Stimulated activated CD8-positive, alpha-beta memory T cell treated with anti-CD3 and anti-CD28 coated beads, Interleukin-4, amount 100 ng/mL, for 24 hours (primary cell): ENCODE measurements at regions not wholly inside any gene's neighbourhood (a gene's known extent, or its start where the extent isn't known, plus 50 kb on each side); places are given as distances from the start of the nearest gene placed in this dataset.

Source experiments
- DNase-seq: peaks from one replicate; pipeline ENCODE4 v3.0.0-alpha.2; 2020; ENCODE audit warnings: low read depth

DNA sequence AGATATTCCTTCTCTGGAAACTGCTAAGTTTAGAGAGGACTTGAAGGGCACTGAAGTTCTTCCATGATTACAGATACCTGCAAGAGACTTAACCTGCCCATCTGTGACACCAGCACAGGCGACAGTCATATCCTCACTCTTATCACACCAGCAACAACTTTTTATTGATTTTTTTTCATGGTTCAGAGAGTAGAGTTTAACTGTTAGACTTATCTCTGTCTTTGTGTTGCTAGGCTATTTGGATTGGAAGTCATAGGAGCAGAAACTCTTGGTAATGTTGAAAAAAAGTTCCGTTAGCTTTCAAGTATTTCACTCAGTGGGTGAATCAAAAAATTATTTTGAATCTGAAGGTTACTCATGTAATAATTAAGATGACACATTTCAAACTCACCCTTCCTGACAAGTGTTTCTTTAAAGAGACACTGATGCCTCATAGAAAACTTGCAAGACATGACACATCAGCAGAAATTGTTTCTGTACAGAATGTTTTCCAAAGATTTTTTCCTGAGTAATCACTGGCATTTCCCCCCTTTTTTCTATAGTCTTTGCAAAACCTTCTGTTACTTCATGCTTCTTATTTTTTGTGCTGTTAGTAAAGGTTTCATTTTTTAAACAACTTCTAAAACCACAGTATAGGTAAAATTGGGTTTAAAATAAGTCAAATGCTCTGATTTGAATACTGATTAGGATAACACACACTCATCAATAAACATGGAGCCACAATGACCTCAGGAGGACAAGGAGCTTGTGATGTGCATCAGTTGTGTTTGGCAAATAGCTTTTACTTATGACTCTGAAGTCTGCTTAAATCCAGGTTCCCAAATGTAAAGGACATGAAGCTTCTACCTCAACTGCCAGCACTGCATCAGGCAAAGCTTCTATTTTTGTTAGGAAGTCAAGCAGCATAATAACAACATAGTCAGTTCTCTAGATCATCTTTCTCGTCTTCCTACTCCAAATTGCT, 252.9 kb upstream of the MAN1A1 start:
- DNase-seq, result no peak

DNA sequence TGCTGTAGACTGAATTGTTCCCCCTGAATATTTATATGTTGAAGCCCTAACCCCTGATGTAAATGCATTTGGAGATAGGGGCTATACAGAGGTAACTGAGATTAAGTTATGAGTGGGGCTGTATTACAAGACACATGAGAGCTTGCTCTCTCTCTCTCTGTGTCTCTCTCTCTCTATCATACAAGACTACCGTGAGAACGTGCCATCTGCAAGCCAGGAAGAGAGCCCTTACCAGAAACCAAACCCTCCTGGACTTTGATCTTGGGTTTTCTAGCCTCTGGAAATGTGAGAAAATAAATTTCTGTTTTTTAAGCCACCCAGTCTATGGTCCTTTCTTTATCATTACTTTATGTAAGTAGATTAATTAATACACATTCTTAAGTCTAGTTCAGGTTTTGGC, 249.3 kb upstream of the MAN1A1 start:
- DNase-seq, result no peak

DNA sequence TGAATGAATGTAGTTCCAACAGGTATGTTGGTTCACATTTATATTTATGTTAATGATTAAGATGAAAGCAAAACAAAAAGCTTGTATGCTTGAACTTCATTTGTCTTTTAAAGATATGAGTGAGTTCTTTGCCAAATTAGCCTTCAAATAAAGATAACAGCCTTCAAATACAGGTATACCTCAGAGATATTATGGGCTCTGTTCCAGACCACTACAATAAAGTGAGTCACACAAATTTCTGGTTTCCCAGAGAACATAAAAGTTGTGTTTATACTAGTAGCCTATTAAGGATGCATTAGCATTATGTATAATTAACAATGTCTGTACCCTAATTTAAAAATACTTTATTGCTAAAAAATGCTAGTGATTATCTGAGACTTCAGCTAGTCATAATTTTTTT, 245.3 kb upstream of the MAN1A1 start:
- no peak for DNase-seq

DNA sequence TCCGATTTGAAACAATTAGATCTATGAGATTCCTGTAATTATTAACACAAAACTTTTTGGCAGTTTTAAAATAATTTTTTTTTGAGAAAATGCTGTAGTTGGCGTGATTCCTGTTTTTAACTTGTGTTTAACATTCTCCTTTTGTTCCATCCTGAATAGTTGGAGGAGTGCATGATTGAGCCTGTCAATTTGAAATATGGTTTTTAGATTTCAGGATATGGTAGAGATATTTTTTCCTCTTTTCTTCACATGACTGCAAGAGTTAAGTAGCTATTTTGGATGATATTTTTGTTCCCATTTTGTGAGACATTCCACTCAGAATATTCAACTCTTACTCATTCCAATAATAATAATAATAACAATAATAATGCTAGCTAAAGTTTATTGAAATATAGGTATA, 241.7 kb upstream of the MAN1A1 start:
- DNase-seq, result no peak

DNA sequence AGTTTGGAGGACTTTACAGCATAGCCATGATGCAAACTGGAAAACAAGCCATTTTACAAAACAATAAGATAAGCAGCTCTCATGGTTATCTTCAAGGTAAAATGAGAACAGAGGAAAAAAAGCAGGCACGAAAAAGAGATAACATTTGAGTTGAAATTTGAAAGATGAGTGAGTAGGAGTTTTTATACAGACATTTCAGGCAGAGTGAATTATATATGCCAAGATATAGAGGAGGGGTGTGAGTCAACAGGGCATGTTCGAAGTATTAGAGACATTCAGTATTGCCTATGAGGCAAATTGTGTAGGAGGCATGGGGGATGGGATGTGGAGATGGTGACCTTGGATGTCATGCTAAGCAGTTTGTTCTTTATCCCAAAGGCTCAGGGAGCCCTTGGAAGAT, 240.5 kb upstream of the MAN1A1 start:
- DNase-seq, result no peak

DNA sequence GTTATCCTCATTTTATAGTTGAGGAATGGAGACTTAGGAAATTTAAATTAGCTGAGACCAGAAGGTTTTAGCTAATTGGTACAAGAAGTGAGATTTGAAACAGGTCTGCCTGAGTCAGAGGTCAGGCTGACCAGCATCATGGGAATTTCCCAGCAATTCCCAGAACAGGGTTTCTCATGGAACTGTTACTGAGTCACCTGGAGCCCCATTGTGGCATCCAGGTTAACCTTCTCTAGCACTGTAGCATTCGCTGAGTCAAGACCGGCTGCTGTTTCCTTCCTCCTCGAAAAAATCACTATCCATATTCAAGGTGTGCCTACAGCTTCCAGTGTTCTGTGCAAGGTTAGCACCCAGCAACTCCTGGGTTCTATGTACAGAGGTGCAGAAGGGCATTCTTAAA, 238.0 kb upstream of the MAN1A1 start:
- no peak for DNase-seq

DNA sequence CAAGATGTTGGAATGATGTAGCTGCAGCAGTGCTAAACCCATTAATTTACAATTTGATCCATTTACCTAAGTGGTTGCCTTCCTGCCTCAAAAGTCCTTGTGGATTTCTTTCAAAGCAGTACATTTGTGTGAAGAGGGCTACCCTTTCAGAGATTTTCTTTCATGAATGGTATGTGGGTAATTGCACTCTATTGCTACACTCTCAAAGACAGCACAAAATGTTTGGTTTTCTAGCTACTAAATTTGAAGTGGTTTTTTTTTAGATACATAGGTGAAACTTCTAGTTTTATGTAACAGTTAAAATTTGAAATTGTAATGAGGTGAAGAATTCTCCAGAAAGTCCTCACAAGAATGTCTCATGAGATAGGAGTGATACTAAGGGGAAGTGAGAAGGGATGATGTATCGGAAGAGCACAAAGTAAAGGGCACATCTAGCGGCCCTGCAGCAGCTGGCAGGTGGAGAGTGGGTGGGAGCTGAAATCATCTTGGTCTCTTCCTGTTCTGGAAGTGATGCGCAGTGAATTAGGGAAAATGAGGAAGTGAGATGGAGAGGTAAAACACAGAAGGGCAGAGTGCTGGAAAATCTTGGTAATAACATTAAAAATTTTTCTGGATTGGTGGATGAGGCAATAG, 236.8 kb upstream of the MAN1A1 start:
- DNase-seq, result no peak

DNA sequence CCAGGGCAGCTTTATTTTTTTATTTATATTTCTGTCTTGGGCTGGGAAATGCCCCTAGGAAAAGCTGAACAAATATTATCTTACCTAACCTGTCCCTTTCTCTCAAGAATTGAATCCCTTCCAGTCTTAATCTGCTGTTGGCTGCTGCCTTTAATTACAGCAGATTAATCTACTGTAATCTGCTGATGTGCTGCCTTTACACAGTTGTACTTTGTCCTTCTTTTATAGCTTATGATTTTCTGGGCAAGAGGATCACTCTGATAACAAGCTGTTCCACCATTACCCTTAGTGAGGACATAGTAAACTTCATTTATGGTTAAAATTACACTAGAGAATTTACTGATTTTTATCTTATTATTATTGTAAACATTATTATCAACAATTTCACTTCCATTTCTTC, 234.5 kb upstream of the MAN1A1 start:
- no peak for DNase-seq

DNA sequence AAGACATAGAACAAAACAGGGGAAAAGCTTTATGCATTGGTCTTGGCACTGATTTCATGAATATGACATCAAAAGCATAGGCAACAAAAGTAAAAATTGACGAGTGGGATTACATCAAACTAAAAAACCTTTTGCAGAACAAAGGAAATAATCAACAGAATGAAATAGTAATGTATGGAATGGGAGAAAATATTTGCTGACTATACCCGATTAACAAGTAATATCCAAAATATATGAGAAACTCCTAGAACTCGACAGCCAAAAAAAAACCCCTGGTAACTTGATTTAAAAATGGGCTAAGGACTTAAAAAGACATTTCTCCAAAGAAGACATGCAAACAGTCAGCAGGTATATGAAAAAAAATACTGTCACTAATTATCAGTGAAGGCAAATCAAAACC, 231.7 kb upstream of the MAN1A1 start:
- DNase-seq, result no peak

DNA sequence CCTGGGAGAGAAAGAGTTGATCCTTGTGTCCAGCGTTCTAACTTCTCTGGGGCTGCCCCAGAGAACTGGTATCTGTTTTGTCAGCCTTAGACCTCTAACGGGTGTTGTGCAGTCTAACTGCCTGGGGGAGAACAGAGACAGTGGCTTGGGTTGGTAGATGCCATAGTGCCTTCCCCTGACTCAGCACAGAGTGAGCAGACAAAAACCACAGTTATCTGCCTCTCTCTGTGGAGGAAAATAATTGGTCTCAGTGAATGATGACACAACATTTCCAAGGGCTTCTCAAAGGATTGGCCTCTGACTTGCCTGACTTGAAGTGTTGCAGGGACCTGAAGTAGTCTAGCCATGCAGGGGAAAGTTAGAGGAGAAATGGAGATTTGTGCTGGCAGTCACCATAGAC, 226.2 kb upstream of the MAN1A1 start:
- DNase-seq, result no peak

DNA sequence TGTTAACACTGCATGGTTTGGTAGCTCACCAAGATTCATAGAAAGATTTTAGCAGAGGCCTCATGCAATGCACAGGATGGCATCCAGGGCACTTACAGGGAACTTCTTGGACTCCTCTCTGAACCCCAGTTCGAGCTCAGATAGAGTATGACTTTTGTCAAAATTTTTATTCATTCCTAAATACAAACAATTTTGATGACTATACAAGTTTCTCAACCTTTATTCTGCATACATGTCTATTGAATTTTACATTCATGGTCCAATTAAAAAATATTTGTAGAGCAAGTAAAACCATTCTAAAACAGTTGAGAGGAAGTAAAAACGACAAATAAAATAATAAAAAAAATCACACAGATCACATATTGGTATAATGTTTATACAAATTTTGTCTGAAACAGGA, 219.0 kb upstream of the MAN1A1 start:
- no peak for DNase-seq

DNA sequence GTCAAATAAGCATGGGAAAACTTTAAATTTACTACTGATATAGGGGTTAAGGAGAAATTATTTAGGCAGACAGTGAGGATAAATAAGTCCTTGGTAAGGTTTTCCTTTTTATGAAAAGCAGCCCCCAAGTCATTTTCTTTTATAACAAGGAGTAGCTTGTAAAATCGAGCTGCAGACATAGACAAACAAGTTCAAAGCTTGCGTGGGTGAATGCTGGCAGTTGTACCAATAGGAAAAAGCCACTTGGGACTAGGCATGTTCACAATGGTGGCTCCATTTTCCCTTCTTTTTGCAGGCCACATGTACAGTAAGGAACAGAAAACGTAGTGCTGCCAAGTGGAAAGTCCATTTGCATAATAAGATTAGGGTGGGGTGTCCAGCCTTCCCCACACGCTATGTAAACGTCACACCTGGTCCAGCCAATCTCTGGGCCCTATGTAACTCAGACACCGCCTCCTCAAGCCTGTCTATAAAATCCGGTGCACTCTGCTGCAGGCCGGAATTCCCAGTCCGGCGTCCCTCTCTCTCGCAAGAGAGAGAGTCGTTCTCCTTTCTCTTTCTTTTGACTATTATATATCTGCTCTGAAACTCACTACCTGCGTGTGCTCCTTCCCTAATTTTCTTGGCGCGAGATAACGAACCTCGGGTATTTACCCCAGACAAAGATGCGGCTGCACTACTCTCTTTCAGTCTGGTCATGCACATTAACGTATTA, 217.1 kb upstream of the MAN1A1 start:
- DNase-seq, result no peak

DNA sequence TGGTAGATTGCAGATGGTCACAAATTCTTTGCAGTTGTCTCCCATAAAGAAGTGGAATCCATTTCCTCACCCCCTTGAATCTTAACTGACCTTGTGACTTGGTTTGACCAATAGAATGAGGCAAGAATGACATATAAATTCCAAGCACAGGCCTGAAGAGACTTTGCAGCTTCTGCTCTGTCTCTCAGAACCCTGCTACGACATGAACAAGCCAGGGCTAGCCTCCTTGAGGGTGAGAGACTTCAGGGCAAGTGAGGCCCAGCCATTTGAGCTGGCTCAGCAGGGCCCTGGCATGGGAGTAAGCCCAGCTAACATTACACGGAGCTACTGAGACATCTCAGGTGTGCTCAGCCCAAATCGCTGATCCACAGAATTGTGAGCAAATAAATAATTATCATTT, 216.3 kb upstream of the MAN1A1 start:
- DNase-seq, result no peak

DNA sequence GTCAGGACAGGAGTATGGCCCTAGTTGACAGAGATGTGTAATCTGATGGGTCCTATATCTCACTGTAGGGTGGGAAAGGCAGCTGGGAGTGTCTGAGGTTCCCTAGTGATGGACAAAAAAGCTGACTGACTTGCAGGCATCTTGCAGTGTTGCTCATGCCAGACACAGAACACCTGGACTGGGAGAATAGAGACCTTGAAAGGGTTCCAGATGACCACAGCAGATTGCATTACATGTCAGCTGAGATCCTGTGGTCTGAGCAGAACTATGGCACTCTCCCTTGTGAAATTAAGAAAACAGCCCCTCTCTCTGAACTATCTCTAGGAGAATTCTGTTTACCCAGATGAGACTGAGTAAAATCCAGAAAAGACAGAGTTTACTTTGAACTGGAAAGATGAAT, 212.6 kb upstream of the MAN1A1 start:
- DNase-seq, result no peak

DNA sequence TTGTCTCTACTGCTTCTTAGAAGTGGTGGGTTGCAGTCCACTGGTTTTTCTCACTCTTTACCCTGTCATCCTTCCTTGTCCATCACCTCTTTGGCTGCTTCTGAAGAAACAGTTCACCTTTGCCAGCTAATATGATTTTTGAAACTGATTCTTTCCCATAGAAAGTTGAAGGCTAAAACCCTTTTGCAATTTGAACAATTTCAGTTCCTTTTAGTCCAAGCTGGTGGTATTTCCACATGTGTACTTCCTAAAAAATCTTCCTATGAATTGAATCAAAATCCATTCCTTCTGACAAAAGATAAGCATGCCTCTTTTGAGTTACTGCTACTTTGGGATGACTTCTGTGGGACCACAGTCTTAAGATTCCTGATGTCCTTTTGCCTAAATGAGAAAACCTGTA, 210.0 kb upstream of the MAN1A1 start:
- DNase-seq, result no peak

DNA sequence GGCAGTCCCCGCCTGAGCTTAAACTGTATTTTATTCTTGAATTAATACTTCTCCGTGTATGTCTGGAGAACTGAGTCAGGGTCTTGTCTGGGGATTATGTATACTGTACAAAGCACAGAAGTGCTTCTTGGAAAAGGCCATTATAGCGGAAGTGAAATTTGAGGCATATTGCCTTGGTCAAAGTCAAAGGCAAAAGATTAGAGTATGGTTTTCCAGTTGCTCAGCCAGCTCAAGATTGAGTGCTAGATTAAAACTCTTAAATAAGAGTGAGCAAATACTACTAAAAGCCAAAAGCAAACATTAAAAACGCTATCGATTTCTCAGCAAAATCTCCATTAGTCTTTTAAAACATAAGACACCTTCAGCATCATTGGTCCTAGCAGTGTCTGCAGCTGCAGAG, 207.7 kb upstream of the MAN1A1 start:
- no peak for DNase-seq

DNA sequence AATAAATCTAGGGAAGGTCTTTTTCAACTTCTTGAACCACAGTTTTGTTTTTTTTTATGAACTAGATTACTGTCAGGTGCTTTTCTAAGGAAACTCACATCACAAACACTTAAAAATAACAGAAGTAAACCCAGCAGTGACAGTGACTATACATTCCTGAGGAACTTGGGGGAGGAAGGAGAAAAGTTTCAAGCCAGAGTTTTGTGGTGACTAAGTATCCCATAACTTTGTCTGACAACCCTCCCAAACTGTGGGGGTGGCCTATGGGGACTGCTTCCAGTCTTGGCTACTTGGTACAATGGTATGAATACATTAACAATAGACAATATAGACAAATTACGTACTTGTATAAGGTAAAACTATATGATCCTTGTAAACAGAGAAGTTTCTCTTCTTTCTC, 202.5 kb upstream of the MAN1A1 start:
- DNase-seq, result no peak

DNA sequence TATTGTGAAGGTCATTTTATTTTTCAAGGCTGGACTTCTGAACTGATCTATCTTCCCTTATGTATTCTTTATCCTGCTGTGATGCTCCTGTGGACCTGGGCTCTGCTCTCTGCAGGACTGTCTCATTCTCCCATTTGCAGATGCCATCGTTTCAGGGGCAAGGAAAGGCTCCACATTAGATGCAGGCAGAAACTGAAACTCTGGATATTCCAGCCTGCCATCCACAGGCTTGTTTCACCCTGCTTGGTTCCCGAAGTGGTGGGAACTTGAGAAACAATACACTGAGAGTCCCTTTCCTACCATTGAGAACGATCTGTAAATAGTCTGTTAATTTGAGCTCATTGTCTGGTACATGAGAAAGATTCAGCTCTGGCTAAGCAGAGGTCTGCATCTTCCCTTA, 197.5 kb upstream of the MAN1A1 start:
- DNase-seq, result no peak

DNA sequence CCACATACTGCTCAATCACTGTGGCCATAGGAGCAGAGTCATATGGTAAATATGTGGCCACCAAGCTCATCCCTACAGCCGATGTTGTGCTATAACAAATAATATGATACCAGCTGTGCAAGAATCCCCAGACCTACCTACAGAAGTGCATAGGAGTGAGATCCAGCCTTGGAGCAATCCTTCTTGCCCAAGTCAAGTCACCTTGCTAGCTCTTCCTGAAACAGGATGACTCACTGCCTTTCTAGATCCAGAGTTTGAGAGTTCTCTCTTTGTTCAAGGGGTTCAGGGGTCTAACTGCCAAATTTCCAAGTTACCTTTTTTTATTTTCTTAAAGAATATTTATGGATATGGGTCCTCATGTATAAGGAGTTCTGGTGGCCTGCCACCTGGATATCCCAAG, 195.7 kb upstream of the MAN1A1 start:
- no peak for DNase-seq

DNA sequence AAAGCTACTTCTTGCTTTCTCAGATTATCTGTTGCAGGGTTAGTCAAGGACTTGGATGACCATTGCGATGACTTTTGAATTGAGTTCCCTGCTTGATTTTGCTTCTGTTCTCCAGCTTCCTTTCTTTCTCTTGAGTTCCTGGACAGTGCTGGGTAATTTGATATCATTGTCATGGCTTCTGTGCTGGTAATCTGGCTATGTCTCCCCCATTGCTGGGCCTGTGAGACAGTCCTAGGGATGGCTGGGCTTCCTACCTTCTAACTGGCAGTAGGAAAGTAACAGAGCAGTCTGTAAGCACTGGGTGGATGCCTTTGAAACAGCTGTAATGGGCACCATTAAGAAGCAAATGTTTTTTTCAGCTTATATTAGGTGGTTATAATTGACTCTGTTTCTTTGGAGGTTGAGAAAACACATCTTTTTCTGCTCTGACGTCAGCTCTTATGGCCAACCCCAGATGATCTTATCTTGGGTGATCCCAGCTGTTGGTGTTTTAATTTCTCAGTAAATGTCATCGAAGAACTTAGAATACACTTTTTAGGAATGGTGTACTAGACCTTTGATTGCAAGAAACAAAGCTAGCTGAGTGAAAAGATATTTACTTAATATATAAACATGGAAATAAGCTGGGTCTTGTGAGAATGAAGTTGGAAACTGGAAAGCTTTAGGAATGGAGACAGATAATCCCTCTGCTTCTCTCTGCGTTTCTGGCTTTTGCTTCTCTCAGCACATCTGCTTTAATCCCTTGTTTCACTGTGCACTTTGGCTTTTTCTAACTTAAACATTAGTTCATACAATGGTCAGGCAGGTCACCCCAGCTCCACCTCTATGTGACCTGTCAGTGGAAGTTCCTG, 195.0 kb upstream of the MAN1A1 start:
- no peak for DNase-seq

DNA sequence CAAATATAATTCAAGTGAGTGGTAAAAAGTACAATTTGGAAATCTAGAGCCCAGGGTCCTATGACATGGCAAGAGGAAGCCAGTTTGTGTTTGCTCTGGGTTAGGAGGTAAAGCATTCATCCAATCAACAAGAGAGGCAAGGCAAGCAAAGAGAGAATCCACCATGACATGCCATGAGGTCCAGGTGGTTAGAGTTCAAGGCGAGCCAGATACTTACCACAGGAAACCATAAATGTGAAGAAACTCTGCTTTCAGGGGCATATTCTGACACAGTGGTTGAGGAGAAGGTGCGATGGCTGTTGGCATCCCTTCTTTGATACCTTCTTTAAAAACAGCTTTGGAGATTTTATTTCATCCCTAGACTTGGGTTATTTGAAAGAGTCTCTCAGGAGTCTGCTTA, 193.8 kb upstream of the MAN1A1 start:
- no peak for DNase-seq

DNA sequence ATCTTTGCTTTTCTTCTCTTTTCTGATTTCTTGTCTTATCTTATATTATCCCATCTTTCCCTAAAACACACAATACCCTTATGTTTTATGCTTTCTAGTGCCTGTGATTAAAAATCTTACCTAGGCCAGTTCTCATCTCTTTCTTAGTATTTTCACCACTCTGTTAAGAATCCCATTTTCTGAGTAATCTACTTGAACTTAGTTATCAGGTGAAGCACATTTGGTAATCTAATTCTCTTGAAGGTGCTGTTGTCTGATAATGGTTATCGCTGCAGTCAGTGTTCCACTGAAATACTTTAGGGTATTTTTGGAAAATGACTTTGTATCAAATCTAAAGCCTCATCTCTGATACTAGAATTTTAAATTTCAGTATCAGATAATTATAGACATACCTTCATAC, 192.5 kb upstream of the MAN1A1 start:
- DNase-seq, result no peak
